Neural crest cell (in vitro differentiated cells): ENCODE measurements at regions not wholly inside any gene's neighbourhood (a gene's known extent, or its start where the extent isn't known, plus 50 kb on each side); places are given as distances from the start of the nearest gene placed in this dataset.

Experiments used
- DNase-seq: peaks from one replicate; pipeline ENCODE4 v3.0.0; 2021; ENCODE audit warnings: low read depth, mixed read lengths, low spot score
- H3K27ac Mint-ChIP-seq: one replicate; pipeline ENCODE4 v1.8.0; 2021; ENCODE audit warnings: mild to moderate bottlenecking, mixed read lengths; ENCODE audit not compliant: unreplicated experiment
- H3K27me3 Mint-ChIP-seq: 2 replicates; pipeline ENCODE4 v1.8.0; 2021; ENCODE audit warnings: low read depth, mild to moderate bottlenecking, mixed read lengths
- H3K36me3 Mint-ChIP-seq: 2 replicates; pipeline ENCODE4 v1.8.0; 2021; ENCODE audit warnings: low read depth, mild to moderate bottlenecking, mixed read lengths
- H3K4me1 Mint-ChIP-seq: 2 replicates; pipeline ENCODE4 v1.8.0; 2021; ENCODE audit warnings: mixed read lengths
- H3K4me3 Mint-ChIP-seq: one replicate; pipeline ENCODE4 v1.8.0; 2021; ENCODE audit warnings: mild to moderate bottlenecking, mixed read lengths
- H3K9me3 Mint-ChIP-seq: 2 replicates; pipeline ENCODE4 v1.8.0; 2021; ENCODE audit warnings: mixed read lengths
- TF ChIP-seq, protein P1 (sequence below): fragments of 200-600 bp; sonication (generic); conservative IDR thresholded peaks from 2 replicates; pipeline ENCODE4 v1.5.0; 2021; ENCODE audit warnings: antibody characterized with exemption, mild to moderate bottlenecking

DNA sequence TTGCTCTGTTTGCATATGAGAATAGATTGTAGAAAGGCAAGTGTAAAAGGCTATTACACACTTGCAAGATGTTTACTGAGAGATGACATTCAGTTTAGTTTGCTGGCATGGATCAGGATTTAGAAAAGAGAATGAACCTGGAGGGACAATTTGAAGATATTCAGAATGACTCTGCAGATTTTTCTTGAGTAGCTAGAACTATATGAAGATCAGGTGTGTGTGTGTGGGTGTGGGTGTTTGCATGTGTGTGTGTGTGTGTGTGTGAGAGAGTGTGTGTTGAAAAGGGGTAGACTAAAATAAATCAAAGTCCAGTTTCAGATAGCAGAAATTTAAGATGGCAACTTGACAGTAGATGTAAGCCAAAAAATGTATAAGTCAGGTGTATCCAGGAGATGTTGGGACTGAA is 74.0 kb upstream of the ANXA1 start:
- Mint-ChIP-seq H3K36me3 (no peaks in the 10 kb centered on the region), H3K9me3 (peaks cover 2% of the 10 kb centered on the region), H3K4me3 (no peak overlapping the region), H3K27me3 (no peaks in the 10 kb centered on the region), H3K4me1 (peaks cover 13% of the 10 kb centered on the region), H3K27ac (no peak overlapping the region)
- TF ChIP-seq, protein P1, sequence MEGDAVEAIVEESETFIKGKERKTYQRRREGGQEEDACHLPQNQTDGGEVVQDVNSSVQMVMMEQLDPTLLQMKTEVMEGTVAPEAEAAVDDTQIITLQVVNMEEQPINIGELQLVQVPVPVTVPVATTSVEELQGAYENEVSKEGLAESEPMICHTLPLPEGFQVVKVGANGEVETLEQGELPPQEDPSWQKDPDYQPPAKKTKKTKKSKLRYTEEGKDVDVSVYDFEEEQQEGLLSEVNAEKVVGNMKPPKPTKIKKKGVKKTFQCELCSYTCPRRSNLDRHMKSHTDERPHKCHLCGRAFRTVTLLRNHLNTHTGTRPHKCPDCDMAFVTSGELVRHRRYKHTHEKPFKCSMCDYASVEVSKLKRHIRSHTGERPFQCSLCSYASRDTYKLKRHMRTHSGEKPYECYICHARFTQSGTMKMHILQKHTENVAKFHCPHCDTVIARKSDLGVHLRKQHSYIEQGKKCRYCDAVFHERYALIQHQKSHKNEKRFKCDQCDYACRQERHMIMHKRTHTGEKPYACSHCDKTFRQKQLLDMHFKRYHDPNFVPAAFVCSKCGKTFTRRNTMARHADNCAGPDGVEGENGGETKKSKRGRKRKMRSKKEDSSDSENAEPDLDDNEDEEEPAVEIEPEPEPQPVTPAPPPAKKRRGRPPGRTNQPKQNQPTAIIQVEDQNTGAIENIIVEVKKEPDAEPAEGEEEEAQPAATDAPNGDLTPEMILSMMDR = no peak
- DNase-seq = no peak

DNA sequence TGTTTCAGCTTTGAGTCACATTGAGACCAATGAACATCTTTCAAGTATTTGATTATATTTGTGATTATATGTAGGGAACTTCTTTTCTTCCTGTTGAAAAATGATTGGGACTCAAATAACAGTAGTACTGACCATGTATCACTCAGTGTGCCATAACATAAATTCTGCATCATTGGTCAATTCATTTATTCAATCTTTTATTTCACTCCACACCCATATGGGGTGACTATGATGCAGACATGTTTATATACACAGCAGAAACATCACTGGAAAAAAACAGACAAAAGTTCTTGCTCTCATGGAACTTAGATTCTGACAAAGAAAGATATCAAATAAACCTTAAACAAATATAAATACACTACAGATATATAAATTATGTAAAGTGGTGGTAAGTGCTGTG is 74.7 kb upstream of the ANXA1 start:
- Mint-ChIP-seq H3K9me3 (peaks cover 2% of the 10 kb centered on the region), H3K27me3 (no peaks in the 10 kb centered on the region), H3K4me1 (peaks cover 11% of the 10 kb centered on the region), H3K4me3 (no peak overlapping the region), H3K27ac (no peak overlapping the region), H3K36me3 (peaks cover 3% of the 10 kb centered on the region)
- TF ChIP-seq, protein P1 = no peak
- no peak for DNase-seq

DNA sequence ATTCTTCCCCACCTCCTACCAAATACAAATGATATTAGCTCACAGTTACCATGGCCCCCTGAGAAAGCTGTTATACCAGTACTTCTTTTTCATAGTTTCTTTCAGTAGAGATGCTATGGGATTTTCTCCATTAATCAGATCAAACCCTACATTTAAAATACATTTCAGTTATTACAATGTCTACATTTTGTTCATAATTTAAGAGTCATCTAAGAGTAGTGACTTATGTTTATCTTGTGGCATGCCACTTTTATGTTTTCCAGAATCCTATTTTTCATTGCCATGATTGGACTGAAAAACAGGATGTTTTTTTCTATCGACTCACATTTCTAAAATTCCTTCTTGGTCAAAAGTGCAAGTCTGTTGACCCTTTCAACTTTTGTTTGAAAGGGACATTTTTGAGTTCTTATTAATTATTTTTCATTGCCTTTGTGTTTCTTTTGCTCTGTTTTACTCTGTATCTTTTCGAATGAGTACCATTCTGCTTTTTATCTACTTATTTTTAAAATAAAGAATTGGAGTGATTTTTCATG is 77.4 kb upstream of the ANXA1 start:
- no peak overlapping the region for H3K27ac Mint-ChIP-seq

DNA sequence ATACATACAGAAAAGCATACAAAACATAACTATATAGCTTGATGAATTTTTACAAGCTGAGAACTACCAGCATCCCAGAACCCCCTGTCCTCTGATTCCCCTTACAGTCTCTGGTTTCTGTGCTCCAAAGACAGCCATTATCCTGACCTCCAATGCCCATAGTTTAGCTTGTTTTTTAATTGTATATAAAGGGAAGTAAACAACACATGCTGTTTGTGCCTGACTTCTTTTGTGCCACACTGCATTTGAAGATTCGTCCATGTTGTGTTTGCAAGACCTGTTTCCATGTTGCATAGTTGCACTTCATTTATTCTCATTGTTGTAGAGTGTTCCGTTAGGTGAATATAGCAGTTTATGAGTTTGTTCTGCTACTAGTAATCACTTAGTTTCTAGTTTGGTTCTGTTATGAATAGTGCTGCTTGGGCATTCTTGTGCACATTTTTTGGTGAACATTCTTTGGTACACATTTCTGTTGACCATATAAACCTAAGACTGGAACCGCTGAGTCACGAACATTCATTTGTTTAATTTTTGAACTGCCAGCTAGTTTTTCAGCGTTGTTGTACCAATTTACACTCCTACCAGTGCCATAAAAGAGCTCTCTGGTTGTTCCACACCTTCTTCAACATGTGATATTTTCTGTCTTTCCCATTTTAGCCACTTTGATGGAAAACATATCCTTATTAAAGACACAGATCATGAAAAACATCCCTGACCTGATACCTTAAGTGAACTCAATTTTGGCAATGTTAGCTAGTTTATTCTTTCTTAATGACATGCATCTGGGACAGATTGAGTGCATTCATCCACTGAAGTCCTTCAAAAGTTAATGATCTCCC is 78.1 kb upstream of the ANXA1 start:
- H3K4me3 Mint-ChIP-seq = no peak overlapping the region
- H3K36me3 Mint-ChIP-seq = peaks cover 6% of the 10 kb centered on the region
- TF ChIP-seq, protein P1 = no peak
- peaks cover 3% of the 10 kb centered on the region for H3K4me1 Mint-ChIP-seq
- no peaks in the 10 kb centered on the region for H3K27me3 Mint-ChIP-seq
- no peak overlapping the region for H3K27ac Mint-ChIP-seq
- DNase-seq = no peak
- peaks cover 15% of the 10 kb centered on the region for H3K9me3 Mint-ChIP-seq

More for the DNA sequence above, 77.4 kb upstream of the ANXA1 start:
- no peak overlapping the region for H3K4me3 Mint-ChIP-seq
- H3K36me3 Mint-ChIP-seq = peaks cover 6% of the 10 kb centered on the region
- H3K27me3 Mint-ChIP-seq = no peaks in the 10 kb centered on the region
- TF ChIP-seq, protein P1 = no peak
- peaks cover 3% of the 10 kb centered on the region for H3K4me1 Mint-ChIP-seq
- DNase-seq = no peak
- peaks cover 10% of the 10 kb centered on the region for H3K9me3 Mint-ChIP-seq

DNA sequence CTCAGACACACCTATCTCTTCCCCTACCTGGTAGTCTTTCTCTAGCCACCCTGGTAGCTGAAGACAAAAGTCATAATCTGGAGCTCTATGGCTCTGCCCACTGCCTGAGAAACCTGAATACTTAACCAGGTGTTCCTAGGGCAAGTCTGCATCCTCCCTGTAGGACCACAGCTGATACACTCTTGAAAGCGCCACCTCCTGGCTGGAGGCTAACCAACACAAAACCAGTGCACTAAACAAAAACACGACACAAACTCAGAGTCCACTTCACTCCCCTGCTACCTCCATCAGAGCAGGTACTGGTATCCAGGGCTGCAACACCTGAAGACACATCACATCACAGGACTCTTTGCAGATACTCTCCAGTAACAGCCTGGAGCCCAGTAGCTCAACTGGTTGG is 84.6 kb upstream of the ANXA1 start:
- Mint-ChIP-seq H3K27ac (no peak overlapping the region), H3K27me3 (no peaks in the 10 kb centered on the region), H3K4me1 (no peaks in the 10 kb centered on the region), H3K36me3 (peaks cover 4% of the 10 kb centered on the region), H3K9me3 (peaks cover 16% of the 10 kb centered on the region), H3K4me3 (no peak overlapping the region)
- no peak for DNase-seq
- TF ChIP-seq, protein P1 = no peak
